ENCODE measurements at regions not wholly inside any gene's neighbourhood (a gene's known extent, or its start where the extent isn't known, plus 50 kb on each side); places are given as distances from the start of the nearest gene placed in this dataset.
"Not testable (repeated sequence)": the region's sequence is repeated elsewhere in the genome, so short reads cannot be mapped to it uniquely, and the experiment has no call there.

GRCh38 chr10:131832056-131832685 lies 68.6 kb upstream of the PPP2R2D start:
- FAIRE-seq (no peak), DNase-seq (ENCODE audit: low read depth) (no peak)
- Histone ChIP-seq H3K27me3 (ENCODE audit: control insufficient read depth, insufficient read depth, low read length) (no peaks in the 10 kb centered on the region), H3K4me3 (ENCODE audit: low read depth, low read length) (no peak overlapping the region), H3K36me3 (ENCODE audit: control insufficient read depth, insufficient read depth, low read length) (no peaks in the 10 kb centered on the region)
- no peak for TF ChIP-seq CTCF (IDR thresholded peaks at IDR 0.05; ENCODE audit: insufficient read depth, low read length, severe bottlenecking)

- no peak overlapping the region for H3K4me3 ChIP-seq (ENCODE audit: low read depth, low read length)
- FAIRE-seq (no peak), DNase-seq (ENCODE audit: low read depth) (no peak)
- no peaks in the 10 kb centered on the region for H3K27me3 ChIP-seq (ENCODE audit: control insufficient read depth, insufficient read depth, low read length)
- no peaks in the 10 kb centered on the region for H3K36me3 ChIP-seq (ENCODE audit: control insufficient read depth, insufficient read depth, low read length)
- no peak for TF ChIP-seq CTCF (IDR thresholded peaks at IDR 0.05; ENCODE audit: insufficient read depth, low read length, severe bottlenecking)
These were observed 67.8 kb upstream of the PPP2R2D start for GRCh38 chr10:131833013-131833412.

- Histone ChIP-seq H3K36me3 (ENCODE audit: control insufficient read depth, insufficient read depth, low read length) (no peaks in the 10 kb centered on the region), H3K27me3 (ENCODE audit: control insufficient read depth, insufficient read depth, low read length) (no peaks in the 10 kb centered on the region), H3K4me3 (ENCODE audit: low read depth, low read length) (no peak overlapping the region)
- no peak for FAIRE-seq
- TF ChIP-seq CTCF (IDR thresholded peaks at IDR 0.05; ENCODE audit: insufficient read depth, low read length, severe bottlenecking), result no peak
- DNase-seq (ENCODE audit: low read depth), result no peak
These were observed 67.2 kb upstream of the PPP2R2D start for GRCh38 chr10:131833446-131834080.

- DNase-seq (ENCODE audit: low read depth) (no peak), FAIRE-seq (no peak)
- Histone ChIP-seq H3K4me3 (ENCODE audit: low read depth, low read length) (no peak overlapping the region), H3K36me3 (ENCODE audit: control insufficient read depth, insufficient read depth, low read length) (no peaks in the 10 kb centered on the region), H3K27me3 (ENCODE audit: control insufficient read depth, insufficient read depth, low read length) (no peaks in the 10 kb centered on the region)
- TF ChIP-seq CTCF (IDR thresholded peaks at IDR 0.05; ENCODE audit: insufficient read depth, low read length, severe bottlenecking), result no peak
These were observed 66.5 kb upstream of the PPP2R2D start for GRCh38 chr10:131834152-131834810.

- Histone ChIP-seq H3K36me3 (ENCODE audit: control insufficient read depth, insufficient read depth, low read length) (no peaks in the 10 kb centered on the region), H3K27me3 (ENCODE audit: control insufficient read depth, insufficient read depth, low read length) (no peaks in the 10 kb centered on the region), H3K4me3 (ENCODE audit: low read depth, low read length) (no peak overlapping the region)
- FAIRE-seq (no peak), DNase-seq (ENCODE audit: low read depth) (no peak)
- TF ChIP-seq CTCF (IDR thresholded peaks at IDR 0.05; ENCODE audit: insufficient read depth, low read length, severe bottlenecking), result no peak
These were observed 61.7 kb upstream of the PPP2R2D start for GRCh38 chr10:131838966-131839742.

- not testable (repeated sequence) for DNase-seq (ENCODE audit: low read depth); FAIRE-seq; H3K27me3 ChIP-seq (ENCODE audit: control insufficient read depth, insufficient read depth, low read length)
These were observed 60.7 kb upstream of the PPP2R2D start for GRCh38 chr10:131839880-131840787.

More at GRCh38 chr10:131839880-131840787, 60.7 kb upstream of the PPP2R2D start:
- not testable (repeated sequence) for H3K4me3 ChIP-seq (ENCODE audit: low read depth, low read length); H3K36me3 ChIP-seq (ENCODE audit: control insufficient read depth, insufficient read depth, low read length)

Measured in bronchial epithelial cell (primary cell).